ENCODE measurements at regions not wholly inside any gene's neighbourhood (a gene's known extent, or its start where the extent isn't known, plus 50 kb on each side); places are given as distances from the start of the nearest gene placed in this dataset.

- DNase-seq (ENCODE audit: extremely low read depth, low read depth): peak; percentile 17
- no peak for TF ChIP-seq CTCF (IDR thresholded peaks at IDR 0.05; ENCODE audit: low read depth, low read length, missing control alignments)
- H3K4me3 ChIP-seq (replicated peaks; ENCODE audit: low read depth, low read length): no peak overlapping the region
Measured at GRCh38 chr10:106424981-106425380, 739.5 kb downstream of the SORCS1 start.

- no peak overlapping the region for H3K4me3 ChIP-seq (replicated peaks; ENCODE audit: low read depth, low read length)
- peak; percentile 32 for DNase-seq (ENCODE audit: extremely low read depth, low read depth)
- TF ChIP-seq CTCF (IDR thresholded peaks at IDR 0.05; ENCODE audit: low read depth, low read length, missing control alignments): no peak
Measured at GRCh38 chr10:106424054-106424453, 740.5 kb downstream of the SORCS1 start.

GRCh38 chr10:106410331-106410730 is 754.2 kb downstream of the SORCS1 start:
- no peak for TF ChIP-seq CTCF (IDR thresholded peaks at IDR 0.05; ENCODE audit: low read depth, low read length, missing control alignments)
- no peak for DNase-seq (ENCODE audit: extremely low read depth, low read depth)

GRCh38 chr10:106405141-106405540 is 759.4 kb downstream of the SORCS1 start:
- TF ChIP-seq CTCF (IDR thresholded peaks at IDR 0.05; ENCODE audit: low read depth, low read length, missing control alignments): no peak
- no peak overlapping the region for H3K4me3 ChIP-seq (replicated peaks; ENCODE audit: low read depth, low read length)
- no peak for DNase-seq (ENCODE audit: extremely low read depth, low read depth)

More at GRCh38 chr10:106410331-106410730, 754.2 kb downstream of the SORCS1 start:
- H3K4me3 ChIP-seq (replicated peaks; ENCODE audit: low read depth, low read length): no peak overlapping the region

- no peak overlapping the region for H3K4me3 ChIP-seq (replicated peaks; ENCODE audit: low read depth, low read length)
- no peak for TF ChIP-seq CTCF (IDR thresholded peaks at IDR 0.05; ENCODE audit: low read depth, low read length, missing control alignments)
- no peak for DNase-seq (ENCODE audit: extremely low read depth, low read depth)
Measured at GRCh38 chr10:106402458-106402857, 762.0 kb downstream of the SORCS1 start.

DNA sequence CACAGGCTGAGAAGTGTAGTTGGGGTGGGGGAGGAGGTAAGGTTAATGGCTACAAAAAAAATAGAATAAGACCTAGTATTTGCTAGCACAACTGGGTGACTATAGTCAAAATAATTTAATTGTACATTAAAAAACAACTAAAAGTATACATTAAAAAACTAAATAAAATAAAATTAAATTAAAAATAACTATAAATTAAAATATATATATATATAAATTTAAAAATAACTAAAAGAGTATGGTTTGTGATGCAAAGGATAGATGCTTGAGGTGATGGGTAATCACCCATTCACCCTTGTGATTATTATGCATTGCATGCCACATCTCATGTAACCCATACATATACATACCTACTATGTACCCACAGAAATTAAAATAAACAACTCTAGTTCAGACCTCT is 762.5 kb downstream of the SORCS1 start:
- no peak overlapping the region for H3K4me3 ChIP-seq (replicated peaks; ENCODE audit: low read depth, low read length)
- DNase-seq (ENCODE audit: extremely low read depth, low read depth): no peak
- no peak for TF ChIP-seq CTCF (IDR thresholded peaks at IDR 0.05; ENCODE audit: low read depth, low read length, missing control alignments)

DNA sequence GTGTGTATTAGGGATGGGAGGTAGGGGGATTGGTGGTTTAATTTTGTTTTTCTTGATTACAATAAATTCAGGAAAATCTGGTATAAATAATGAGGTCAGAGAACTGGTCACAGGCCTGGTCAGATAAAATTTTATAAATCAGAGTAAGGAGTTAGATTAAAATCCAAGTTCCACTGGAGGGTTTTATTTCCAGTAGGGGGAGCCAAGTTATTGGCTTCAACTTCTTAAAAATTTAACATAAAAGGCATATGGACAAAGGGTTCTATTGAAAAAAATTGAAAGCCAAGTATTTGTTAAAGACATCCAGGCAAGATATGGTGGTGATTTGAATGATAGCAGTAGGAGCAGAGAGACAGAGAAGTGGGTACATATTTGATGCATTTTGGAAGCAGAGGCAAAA is 763.3 kb downstream of the SORCS1 start:
- no peak overlapping the region for H3K4me3 ChIP-seq (replicated peaks; ENCODE audit: low read depth, low read length)
- TF ChIP-seq CTCF (IDR thresholded peaks at IDR 0.05; ENCODE audit: low read depth, low read length, missing control alignments): peak; percentile 35
- DNase-seq (ENCODE audit: extremely low read depth, low read depth): no peak

All from HFF-Myc (cell line).